GM06990 (cell line): ENCODE measurements at regions not wholly inside any gene's neighbourhood (a gene's known extent, or its start where the extent isn't known, plus 50 kb on each side); places are given as distances from the start of the nearest gene placed in this dataset.
"Not testable (repeated sequence)": the region's sequence is repeated elsewhere in the genome, so short reads cannot be mapped to it uniquely, and the experiment has no call there.

Experiments
- DNase-seq: peaks from one replicate; pipeline ENCODE4 v3.0.0-alpha.2; 2011; ENCODE audit not compliant: insufficient read length; ENCODE audit errors: extremely low read depth
- H3K27me3 ChIP-seq: replicated peaks from 2 replicates; pipeline ENCODE4 v1.6.0; 2011; ENCODE audit warnings: low read length; ENCODE audit not compliant: control insufficient read depth, insufficient read depth
- H3K36me3 ChIP-seq: 2 replicates; pipeline ENCODE4 v1.5.1; 2011; ENCODE audit warnings: low read length; ENCODE audit not compliant: control insufficient read depth, insufficient read depth
- H3K4me3 ChIP-seq: replicated peaks from 2 replicates; pipeline ENCODE4 v1.5.1; 2011; ENCODE audit warnings: low read depth, mild to moderate bottlenecking, control low read depth, low read length
- TF ChIP-seq, protein P1 (sequence below): IDR thresholded peaks from 2 replicates; pipeline ENCODE4 v1.5.1; 2011; ENCODE audit warnings: low read length, control low read depth, mild to moderate bottlenecking, inconsistent platforms; ENCODE audit not compliant: insufficient read depth, poor library complexity, severe bottlenecking

DNA sequence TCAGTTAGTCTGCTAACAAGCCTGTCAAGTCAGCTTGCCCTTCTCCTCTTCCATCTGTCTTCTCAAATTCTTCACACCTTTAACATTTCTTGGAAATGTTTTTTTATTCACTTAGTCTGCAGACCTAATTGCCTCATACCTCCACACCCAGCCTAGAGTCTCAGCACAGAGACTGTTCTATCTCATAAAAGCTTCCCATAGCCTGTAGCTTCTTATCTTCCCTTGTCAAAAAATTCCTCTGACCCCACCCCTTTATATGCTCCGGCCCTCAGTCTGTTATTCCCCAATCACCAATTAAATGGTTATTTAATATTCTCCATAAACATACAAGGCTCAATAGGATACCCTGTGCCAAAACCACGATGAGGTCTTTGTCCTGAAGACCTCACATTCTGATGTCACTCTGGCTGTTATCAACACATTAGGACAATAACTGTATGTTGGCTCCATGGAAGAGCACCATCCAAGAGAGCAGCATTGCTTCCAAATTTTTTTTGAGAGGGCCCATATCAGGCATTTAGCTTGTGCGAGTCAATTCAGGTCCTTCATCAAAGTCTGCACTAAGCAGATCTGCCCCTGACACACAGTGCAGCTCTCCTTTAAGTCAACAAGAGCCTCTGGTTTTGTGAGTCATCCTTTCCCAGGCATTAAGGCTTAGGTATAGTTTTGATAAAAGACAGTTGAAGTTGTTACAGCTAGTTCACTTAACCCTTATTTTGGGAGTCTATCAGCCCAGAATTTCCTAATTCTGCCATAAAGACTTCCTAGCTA lies 83.2 kb upstream of the TBX18 start:
- TF ChIP-seq, protein P1, sequence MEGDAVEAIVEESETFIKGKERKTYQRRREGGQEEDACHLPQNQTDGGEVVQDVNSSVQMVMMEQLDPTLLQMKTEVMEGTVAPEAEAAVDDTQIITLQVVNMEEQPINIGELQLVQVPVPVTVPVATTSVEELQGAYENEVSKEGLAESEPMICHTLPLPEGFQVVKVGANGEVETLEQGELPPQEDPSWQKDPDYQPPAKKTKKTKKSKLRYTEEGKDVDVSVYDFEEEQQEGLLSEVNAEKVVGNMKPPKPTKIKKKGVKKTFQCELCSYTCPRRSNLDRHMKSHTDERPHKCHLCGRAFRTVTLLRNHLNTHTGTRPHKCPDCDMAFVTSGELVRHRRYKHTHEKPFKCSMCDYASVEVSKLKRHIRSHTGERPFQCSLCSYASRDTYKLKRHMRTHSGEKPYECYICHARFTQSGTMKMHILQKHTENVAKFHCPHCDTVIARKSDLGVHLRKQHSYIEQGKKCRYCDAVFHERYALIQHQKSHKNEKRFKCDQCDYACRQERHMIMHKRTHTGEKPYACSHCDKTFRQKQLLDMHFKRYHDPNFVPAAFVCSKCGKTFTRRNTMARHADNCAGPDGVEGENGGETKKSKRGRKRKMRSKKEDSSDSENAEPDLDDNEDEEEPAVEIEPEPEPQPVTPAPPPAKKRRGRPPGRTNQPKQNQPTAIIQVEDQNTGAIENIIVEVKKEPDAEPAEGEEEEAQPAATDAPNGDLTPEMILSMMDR, result no peak
- no peaks in the 10 kb centered on the region for H3K36me3 ChIP-seq
- no peak for DNase-seq
- H3K4me3 ChIP-seq, result no peak overlapping the region
- H3K27me3 ChIP-seq, result no peaks in the 10 kb centered on the region

DNA sequence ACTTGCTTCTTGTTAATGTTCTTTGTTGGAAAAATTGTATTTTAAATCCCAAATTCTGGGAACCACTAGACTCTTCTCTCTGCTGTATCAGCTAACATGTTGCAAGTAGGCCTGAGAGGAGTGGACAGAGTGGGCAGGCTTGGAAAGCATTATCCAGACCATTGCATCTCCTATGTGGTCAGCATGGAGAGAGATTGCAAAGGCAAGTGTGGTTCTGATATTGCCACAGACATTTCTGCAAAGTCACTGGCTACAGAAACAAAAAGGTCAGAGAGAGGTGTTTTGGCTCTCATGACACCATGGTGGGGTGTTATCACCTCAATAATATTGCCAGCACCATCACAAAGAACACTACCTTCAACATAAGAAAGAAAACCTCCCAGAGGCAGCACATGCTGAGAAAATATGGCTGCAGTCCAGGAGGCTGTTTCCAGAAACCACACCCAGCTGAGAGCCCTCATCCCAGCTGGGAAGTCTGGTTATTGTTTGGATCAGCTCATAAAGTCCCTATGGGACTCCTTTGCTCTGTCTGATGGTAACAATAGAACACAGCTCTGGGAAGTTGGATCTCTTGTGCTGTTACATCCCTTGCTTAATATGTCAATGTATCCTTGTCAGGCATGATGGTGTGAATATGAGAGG lies 78.2 kb upstream of the TBX18 start:
- no peak for DNase-seq

DNA sequence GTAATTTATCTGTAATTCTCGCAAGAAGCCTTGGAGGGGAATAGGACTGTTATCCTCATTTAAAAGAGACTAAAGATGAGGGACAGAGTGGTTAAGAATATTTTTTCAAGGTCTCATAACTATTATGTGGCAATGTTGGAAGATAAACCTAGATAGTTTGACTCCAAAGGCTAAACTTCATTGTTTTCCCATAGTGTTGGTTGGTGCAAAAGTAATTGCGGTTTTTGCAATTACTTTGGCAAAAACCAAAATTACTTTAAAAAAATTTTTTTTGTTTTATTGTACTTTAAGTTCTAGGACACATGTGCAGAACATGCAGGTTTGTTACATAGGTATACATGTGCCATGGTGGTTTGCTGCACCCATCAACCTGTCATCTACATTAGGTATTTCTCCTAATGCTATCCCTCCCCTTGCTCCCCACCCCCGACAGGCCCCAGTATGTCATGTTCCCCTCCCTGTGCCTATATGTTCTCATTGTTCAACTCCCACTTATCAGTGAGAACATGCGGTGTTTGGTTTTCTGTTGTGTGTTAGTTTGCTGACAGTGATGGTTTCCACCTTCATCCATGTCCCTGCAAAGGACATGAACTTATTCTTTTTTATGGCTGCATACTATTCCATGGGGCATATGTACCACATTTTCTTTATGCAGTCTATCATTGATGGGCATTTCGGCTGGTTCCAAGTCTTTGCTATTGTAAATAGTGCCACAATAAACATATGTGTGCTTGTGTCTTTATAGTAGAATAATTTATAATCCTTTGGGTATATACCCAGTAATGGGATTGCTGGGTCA lies 72.9 kb upstream of the TBX18 start:
- not testable (repeated sequence) for DNase-seq, H3K27me3 ChIP-seq

More for the DNA sequence above, 78.2 kb upstream of the TBX18 start:
- Histone ChIP-seq H3K27me3 (no peaks in the 10 kb centered on the region), H3K4me3 (no peak overlapping the region), H3K36me3 (no peaks in the 10 kb centered on the region)
- TF ChIP-seq, protein P1, result no peak

DNA sequence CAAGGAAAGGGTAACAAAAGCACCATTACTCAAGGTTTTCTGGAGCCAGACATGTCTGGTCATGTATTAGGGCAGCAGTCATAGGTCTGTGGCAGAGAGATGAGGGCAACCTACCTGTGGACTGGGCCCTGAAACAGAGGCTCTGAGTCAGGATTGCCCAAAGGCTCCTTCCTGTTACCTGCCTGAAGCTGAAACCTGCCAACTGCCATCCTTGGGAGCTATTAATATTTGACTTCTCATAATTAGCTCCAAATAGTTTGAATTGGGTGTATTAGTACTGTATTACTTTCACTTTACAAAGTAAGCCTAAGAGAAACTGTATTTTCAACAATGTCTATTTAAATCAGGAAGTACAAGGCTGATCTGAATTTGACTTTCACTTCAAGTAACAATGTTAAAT lies 72.0 kb upstream of the TBX18 start:
- no peaks in the 10 kb centered on the region for H3K27me3 ChIP-seq
- no peak for DNase-seq
- H3K36me3 ChIP-seq, result no peaks in the 10 kb centered on the region
- no peak overlapping the region for H3K4me3 ChIP-seq
- TF ChIP-seq, protein P1, result no peak

More for the DNA sequence above, 72.9 kb upstream of the TBX18 start:
- H3K4me3 ChIP-seq, H3K36me3 ChIP-seq: not testable (repeated sequence)

DNA sequence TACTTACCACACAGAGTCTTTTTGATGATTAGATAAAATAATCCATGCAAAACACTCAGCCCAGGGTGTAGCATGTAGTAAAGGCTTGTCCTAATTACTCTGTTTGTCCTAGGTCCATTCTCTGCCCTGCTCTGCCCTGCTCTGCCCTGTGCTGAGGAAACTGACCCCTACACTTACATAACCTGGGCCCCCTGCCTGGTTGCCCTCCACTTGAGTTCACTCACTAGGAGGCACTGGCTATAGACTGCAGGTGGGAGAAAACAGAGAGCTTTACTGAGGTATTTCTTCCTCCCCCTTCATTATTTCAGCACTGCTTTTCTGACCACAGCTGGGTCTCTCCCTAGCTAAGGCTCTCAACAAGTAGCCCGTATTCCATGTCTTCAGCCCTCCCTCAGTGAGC lies 70.9 kb upstream of the TBX18 start:
- Histone ChIP-seq H3K4me3 (no peak overlapping the region), H3K27me3 (no peaks in the 10 kb centered on the region), H3K36me3 (no peaks in the 10 kb centered on the region)
- TF ChIP-seq, protein P1, result no peak
- no peak for DNase-seq

DNA sequence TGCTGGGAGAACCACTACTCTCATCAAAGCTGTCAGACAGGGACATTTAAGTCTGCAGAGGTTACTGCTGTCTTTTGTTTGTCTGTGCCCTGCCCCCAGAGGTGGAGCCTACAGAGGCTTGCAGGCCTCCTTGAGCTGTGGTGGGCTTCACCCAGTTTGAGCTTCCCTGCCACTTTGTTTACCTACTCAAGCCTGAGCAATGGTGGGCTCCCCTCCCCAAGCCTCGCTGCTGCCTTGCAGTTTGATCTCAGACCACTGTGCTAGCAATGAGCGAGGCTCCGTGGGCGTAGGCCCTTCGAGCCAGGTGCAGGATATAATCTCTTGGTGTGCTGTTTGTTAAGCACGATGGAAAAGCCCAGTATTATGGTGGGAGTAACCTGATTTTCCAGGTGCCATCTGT lies 67.5 kb upstream of the TBX18 start:
- not testable (repeated sequence) for H3K4me3 ChIP-seq, H3K36me3 ChIP-seq, DNase-seq, H3K27me3 ChIP-seq
